BJ (cell line): ENCODE measurements at regions not wholly inside any gene's neighbourhood (a gene's known extent, or its start where the extent isn't known, plus 50 kb on each side); places are given as distances from the start of the nearest gene placed in this dataset.

ENCODE experiments used
- CTCF ChIA-PET: fragments of 350-600 bp; formaldehyde crosslinking; extraction: SDS; loops from one replicate; lab custom pipeline; 2021; ENCODE audit warnings: antibody characterized with exemption, inconsistent platforms; lab: Yijun Ruan, JAX
- POLR2A ChIA-PET: fragments of 300-600 bp; sonication (Branson Sonifier 250); formaldehyde crosslinking; extraction: SDS; loops from one replicate; lab custom pipeline; 2021; ENCODE audit warnings: antibody characterized with exemption; lab: Charles Lee
- DNase-seq: peaks from one replicate; pipeline ENCODE4 v3.0.0-alpha.2; 2011; ENCODE audit warnings: low read depth
- H3K27me3 ChIP-seq: 2 replicates; pipeline ENCODE4 v1.6.0; 2011; ENCODE audit warnings: low read length; ENCODE audit not compliant: control insufficient read depth, insufficient read depth
- H3K36me3 ChIP-seq: 2 replicates; pipeline ENCODE4 v1.5.1; 2011; ENCODE audit warnings: low read length; ENCODE audit not compliant: control insufficient read depth, insufficient read depth
- H3K4me3 ChIP-seq: 2 replicates; pipeline ENCODE4 v1.5.1; 2011; ENCODE audit warnings: low read depth, mild to moderate bottlenecking, control low read depth, low read length
- CTCF ChIP-seq: IDR thresholded peaks from 2 replicates; pipeline ENCODE4 v1.5.1; 2011; ENCODE audit warnings: low read depth, mild to moderate bottlenecking, control low read depth, inconsistent platforms, low read length, moderate library complexity; ENCODE audit not compliant: insufficient read depth

- H3K4me3 ChIP-seq = no peak overlapping the region
- no peaks in the 10 kb centered on the region for H3K36me3 ChIP-seq
- peak; percentile 42 for TF ChIP-seq CTCF
- no peaks in the 10 kb centered on the region for H3K27me3 ChIP-seq
- CTCF ChIA-PET = interaction anchor here (1.1 to 1.7 kb wide), 3 partner anchors 17 to 332 kb away, joined by 3 to 5 read pairs (median 3); no protein-coding TSS in a partner anchor
- POLR2A ChIA-PET = interaction anchor here (0.6 kb wide), 1 partner anchor 1172 kb away, joined by 3 read pairs; no protein-coding TSS in a partner anchor
- no peak for DNase-seq
Measured at GRCh38 chr12:48286665-48287064, 64.1 kb downstream of the ZNF641 start.

- CTCF ChIA-PET = interaction anchor here (1.3 to 1.7 kb wide), 2 partner anchors 30 to 332 kb away, joined by 3 to 5 read pairs; no protein-coding TSS in a partner anchor
- H3K36me3 ChIP-seq = no peaks in the 10 kb centered on the region
- no peak overlapping the region for H3K4me3 ChIP-seq
- no peaks in the 10 kb centered on the region for H3K27me3 ChIP-seq
- no peak for TF ChIP-seq CTCF
- DNase-seq = no peak
- POLR2A ChIA-PET = no interaction called here
Measured at GRCh38 chr12:48285751-48286650, 64.7 kb downstream of the ZNF641 start.

- Histone ChIP-seq H3K27me3 (peaks cover 2% of the 10 kb centered on the region; the same call in 1 of the 2 replicates), H3K36me3 (no peaks in the 10 kb centered on the region), H3K4me3 (no peak overlapping the region)
- no peak for DNase-seq
- CTCF ChIA-PET = interaction anchor here (0.7 kb wide), 2 partner anchors 17 to 87 kb away, joined by 4 read pairs; no protein-coding TSS in a partner anchor
- POLR2A ChIA-PET = no interaction called here
- no peak for TF ChIP-seq CTCF
Measured at GRCh38 chr12:48281811-48282210, 68.9 kb downstream of the ZNF641 start.

GRCh38 chr12:48280572-48280971, 70.1 kb downstream of the ZNF641 start:
- CTCF ChIA-PET = no interaction called here
- TF ChIP-seq CTCF = no peak
- Histone ChIP-seq H3K4me3 (no peak overlapping the region), H3K27me3 (peaks cover 2% of the 10 kb centered on the region; the same call in 1 of the 2 replicates), H3K36me3 (no peaks in the 10 kb centered on the region)
- POLR2A ChIA-PET = no interaction called here
- no peak for DNase-seq

DNA sequence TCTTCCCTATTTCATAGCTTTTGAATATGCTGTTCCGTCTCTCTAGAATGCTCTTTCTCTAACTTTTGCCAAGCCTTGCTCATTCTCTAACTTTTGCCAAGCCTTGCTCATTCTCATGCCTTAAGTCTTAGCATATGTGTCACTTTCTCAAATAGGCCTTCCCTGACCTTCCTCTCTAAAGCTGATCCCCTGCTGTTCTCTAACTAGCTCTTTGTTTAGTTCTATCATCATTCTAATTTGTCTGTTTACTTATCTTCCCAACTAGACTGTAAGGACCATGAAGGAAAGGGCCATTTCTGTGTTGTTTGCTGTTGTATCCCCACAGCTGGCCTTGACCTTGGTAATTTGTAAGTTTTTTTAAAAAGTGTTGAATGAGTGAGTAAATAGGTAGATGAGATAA, 71.1 kb downstream of the ZNF641 start:
- ChIA-PET POLR2A (no interaction called here), CTCF (interaction anchor here (0.8 kb wide), 1 partner anchor 9 kb away, joined by 3 read pairs; no protein-coding TSS in a partner anchor)
- H3K27me3 ChIP-seq = peaks cover 2% of the 10 kb centered on the region; the same call in 1 of the 2 replicates
- DNase-seq = no peak
- H3K4me3 ChIP-seq = no peak overlapping the region
- no peak for TF ChIP-seq CTCF
- no peaks in the 10 kb centered on the region for H3K36me3 ChIP-seq
